GM21447 (cell line): ENCODE measurements at regions not wholly inside any gene's neighbourhood (a gene's known extent, or its start where the extent isn't known, plus 50 kb on each side); places are given as distances from the start of the nearest gene placed in this dataset.
"Not testable (repeated sequence)": the region's sequence is repeated elsewhere in the genome, so short reads cannot be mapped to it uniquely, and the experiment has no call there.

ENCODE experiments used
- ATAC-seq: cut with Tn5 transposase; IDR thresholded peaks from one replicate; pipeline ENCODE4 v1.9.1; 2021; ENCODE audit not compliant: unreplicated experiment

DNA sequence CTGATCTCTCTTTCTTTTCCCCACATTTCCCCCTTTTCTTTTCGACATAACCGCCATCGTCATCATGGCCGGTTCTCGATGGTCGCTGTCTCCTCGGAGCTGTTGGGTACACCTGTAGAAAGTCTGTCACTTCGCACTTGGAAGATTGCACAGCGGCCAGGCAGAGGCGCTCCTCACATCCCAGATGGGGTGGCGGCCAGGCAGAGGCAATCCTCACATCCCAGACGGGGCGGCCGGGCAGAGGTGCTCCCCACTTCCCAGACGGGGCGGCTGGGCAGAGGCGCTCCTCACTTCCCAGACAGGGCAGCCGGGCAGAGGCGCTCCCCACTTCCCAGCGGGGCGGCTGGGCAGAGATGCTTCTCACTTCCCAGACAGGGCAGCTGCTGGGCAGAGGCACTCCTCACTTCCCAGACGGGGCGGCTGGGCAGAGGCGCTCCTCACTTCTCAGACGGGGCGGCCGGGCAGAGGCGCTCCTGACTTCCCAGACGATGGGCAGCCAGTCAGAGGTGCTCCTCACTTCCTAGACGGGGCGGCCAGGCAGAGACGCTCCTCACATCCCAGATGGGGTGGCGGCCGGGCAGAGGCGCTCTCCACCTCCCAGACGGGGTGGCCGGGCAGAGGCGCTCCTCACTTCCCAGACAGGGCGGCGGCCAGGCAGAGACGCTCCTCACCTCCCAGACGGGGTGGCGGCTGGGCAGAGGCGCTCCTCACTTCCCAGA is 110.7 kb downstream of the C5orf15 start:
- ATAC-seq = not testable (repeated sequence)

DNA sequence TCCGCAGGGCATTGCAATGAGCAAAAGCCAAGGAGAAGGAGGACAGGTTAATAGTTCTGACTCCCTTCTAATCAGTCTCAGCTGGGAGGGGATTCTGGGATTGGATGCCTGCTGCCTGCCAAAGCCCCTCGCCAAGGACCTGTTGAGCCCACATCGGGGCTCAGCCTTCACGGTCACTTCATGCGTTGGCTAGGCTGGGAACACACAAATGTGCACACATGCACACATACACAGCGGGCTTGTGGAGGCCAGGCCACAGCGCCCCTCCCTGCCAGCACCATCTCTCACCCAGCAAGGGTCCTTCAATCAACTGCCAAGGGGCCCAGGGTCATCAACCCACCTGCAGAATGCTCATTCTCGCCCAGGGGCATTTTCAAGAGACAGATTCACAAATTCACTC is 113.9 kb downstream of the C5orf15 start:
- ATAC-seq = no peak

DNA sequence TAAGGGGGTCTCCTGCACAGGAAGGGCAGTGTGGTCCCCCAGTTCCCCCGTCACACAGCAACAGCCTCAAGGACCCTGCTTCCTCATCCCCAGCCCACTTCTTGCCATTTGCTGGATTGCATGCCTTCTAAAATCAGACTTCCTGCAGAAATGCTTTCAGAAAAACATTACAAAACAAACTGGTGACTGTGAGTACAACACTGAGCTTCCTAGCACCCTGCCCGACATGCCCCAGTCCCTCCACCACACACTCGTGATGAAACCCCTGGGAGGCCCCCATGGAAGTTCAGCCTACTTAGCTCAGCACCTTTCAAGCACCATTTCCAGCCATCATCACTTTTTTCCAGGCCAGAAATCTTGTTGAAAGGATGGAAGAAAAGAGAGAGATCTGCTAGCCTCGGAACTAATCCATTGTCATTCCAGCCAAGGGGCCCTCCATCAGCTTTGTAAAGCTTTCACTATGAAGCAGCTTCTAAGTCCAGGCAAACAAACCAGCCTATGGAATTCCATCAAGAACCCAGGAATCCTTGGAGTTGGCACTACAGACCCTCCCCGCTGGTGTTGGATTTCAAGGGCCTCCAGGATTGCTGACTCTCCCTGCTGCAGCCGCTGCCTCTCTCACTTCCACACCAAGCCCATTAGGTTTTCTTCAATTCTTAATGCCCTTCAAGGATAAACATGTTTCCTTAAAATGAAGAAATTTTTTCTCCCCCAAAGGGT is 114.6 kb downstream of the C5orf15 start:
- ATAC-seq = no peak

DNA sequence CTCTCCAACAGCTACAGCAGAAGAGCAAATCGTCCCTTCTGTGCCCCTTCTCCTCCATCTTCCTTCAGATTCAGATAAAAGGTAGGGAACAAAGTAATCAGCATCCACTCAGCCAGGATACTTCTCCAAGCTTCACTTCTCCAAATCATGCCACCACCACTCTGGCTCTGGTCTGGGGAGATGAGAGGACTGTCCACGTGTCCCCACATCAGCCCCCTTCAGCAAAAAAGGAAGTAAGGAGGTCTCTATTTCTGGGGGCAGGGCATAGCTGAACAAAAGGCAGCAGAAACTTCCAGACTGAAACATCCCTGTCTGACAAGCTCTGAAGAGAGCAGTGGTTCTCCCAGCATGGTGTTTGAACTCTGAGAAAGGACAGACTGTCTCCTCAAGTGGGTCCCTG is 116.9 kb downstream of the C5orf15 start:
- no peak for ATAC-seq

DNA sequence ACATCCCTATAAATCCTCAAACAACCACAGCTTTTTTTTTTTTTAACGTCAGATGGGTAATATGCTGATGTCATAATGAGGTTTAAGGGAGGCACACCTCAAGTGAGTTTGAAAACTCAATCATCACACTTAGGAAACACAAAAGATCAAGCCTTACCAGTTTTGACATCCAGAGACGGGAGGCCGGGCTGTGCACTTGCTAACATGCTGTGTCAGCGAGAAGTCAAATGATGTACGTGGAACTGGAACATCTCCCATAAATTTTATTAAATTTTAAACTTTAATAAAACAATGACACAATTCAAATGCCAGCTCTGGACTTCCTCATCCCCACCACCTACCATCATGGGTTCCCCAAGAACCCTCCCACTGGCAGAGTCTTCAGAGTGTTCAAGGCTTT is 117.6 kb downstream of the C5orf15 start:
- ATAC-seq = no peak

DNA sequence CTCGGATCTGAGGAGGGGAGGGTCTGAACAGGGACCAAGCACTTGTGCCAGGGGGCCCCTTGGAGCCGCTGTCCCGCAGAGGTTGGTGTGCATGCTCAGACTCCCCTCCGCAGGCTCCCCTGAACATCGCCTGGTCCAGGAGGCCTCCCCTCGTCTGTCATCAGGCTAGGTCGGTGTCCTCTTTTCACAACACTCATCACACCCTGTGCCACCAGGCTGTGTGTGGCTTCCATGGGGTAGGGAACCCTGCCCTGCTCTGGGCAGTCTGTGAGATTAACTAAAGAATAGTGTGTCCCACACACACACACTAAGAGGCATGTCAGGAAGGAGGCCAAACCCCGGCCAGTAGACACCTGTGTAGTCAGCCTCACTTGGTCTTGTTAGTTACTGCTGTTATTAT is 119.3 kb downstream of the C5orf15 start:
- no peak for ATAC-seq

DNA sequence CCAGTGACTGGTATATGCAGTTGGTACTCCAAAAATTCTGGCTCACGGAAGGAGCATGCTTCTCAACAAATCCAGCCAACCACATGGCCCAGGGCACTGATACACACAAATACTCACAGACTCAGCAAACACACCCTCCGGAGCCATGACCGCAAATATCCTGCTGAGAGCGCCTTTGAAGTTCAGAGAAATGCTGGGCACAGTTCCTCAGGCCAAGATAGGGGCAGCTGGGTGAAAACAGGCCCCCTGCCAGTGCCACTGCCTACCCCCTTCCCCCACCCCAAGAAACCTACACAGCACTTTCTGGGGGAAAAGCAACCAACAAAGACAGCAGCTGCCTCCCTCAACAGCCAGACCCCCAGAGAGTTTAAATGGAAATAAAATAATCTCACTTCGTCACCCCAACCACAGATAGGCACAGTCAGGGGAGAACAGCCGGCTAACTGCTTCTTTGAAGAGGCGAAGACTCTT is 120.0 kb downstream of the C5orf15 start:
- ATAC-seq = no peak

DNA sequence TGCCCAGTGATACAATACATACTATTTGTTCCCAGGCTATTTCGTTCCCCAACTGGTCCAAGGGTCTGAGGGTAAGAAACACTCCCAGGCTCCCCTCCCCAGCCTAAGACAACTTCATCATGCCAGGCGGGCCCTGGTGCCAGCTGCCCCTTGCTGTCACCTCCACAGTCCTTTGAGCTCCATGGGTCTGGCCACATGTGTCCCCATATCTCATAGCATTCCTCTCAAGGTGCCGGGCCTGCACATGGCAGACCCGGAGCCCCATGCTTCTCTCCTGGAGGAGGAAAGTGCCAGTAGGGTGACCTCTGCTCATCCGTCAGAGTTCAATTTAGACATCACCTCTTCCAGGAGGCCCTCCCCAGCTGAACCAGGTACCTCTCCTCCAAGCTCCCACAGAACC is 120.5 kb downstream of the C5orf15 start:
- ATAC-seq = no peak

DNA sequence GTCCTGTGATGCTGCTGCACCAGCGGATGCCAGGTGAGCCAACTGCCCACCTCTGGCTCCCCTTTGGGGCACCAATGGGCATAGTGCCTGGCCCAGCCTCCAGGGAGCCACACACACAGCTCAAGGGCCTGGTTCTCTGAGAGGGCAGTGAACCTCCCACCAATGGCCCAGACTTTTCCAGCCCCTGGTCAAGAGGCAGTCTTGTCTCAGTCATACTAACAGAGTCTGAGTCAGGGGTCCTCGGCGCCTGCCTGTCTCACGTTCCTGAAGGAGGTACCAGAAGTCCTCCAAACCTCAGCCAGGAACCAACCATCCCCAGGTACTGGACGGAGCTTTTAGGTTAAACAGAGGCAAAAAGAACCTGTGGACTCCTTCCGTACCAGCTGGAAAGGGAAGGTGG is 121.1 kb downstream of the C5orf15 start:
- ATAC-seq = no peak

DNA sequence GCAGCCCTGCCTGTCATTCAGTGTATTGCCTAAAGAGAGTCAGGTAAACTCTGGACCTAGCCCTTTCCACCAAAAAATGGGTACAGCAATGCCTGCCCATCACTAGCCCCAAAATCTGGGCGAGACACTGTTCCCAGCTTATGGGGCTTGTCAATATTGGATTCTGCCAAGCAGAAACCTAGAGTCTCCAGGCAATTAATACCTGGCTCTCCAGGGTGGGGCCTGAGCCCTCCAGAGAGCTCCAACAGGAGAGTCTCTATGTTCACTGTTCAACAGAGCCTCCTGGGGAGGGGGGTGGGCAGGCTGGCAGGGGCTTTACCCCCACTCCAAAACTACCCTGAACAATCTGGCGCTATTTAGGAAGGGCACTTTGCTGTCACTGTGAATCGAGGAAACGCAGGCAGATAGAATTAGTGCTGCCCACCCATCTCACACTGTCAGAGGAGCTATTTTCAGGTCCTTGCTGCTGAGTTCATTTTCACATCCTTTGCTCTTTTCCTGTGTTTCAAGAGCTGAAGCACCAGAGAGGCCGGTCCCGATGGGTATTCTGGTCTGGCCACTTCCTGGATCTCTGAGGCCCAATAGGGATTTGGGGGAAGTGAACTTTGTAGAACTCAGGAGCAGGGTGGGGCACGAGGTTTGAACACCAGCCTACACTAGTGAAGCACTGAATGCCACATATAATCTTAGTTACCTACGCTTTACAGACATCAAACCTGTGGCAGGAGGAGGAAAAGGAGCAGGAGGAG is 121.8 kb downstream of the C5orf15 start:
- no peak for ATAC-seq

DNA sequence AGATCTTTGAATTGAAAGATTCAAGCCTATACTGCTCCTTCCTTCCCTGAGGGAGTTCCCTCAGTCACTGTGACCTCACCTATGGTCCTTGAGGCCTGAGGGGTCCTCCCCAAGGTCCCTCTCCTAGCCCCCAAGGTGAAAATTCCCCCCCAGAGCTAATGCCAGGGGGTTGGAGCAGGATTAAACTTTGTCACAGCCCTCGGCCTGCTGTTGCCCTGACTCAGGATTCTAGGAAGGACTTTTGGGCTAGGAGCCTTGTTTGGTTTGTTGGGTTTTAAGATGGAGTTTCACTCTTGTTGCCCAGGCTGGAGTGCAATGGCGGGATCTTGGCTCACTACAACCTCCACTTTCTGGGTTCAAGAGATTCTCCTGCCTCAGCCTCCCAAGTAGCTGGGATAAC is 123.2 kb downstream of the C5orf15 start:
- ATAC-seq = no peak

DNA sequence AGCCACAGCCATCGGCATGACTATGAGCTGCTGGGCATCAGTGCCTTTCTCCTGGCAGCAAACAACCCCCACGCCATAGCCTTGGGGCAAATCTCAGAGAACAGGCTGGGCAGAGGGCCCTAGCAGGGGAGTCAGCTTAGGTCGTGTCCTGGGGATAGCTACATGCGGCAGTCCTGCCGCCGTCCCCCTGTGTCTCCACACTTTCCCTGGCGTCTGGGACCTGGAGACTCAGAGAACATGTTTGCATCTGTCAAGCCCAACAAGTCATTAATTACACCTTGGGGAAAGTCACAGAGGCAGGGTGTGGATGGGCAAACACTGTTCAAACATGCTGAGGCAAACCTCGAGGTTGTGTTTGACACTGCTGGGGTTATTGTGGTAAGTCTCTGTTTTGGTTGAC is 123.6 kb downstream of the C5orf15 start:
- no peak for ATAC-seq

DNA sequence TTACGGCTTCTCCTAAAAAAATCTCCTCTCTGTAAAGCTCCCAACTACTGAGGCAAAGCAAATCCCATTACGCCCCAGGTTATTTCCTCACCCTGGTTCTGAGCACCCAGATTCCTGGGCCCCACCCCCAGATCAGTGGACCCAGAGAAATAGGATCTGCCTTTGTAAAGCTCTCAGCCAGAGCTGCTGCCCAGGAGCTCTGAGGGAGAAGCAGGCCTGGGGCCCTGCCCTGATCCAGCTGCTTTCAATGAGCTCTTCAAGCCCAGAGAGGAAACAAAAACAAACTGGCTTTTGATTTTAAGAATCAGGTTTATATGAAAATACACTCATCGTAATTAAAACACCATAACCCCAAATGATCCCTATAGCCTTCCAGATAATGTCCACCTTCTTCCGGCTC is 124.5 kb downstream of the C5orf15 start:
- no peak for ATAC-seq

DNA sequence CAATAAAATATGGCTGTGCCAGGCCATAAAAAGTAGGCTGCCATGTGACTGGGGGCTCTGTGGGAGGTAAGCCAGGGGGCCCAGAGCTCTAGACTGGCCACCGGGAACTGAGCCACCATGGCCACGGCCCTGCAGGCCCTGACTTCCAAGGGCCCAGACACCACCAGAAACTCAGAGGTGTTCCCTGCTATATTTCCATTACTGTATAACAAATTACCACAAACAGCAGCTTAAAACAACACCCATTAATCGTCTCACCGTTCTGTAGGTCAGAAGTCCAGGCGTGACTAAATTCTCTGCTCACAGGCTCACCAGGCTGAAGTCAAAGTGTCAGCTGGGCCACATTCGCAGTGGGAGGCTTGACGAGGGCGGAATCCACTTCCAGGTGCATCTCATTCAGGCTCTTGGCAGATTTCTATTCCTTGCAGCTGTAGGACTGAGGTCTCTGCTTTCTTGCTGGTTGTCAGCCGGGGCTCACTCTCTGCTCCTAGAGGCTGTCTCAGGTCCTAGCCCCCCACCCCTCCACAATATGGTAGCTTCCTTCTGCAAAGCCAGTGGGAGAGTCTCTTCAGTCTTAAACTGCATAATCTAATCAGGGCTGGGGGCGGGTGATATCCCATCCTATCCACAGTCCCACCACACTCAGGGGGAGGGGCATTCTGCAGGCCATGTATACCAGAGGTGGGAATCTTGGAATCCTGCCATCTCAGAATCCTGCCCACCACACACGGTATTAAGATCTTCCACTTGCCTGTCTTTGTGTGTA is 125.4 kb downstream of the C5orf15 start:
- no peak for ATAC-seq

DNA sequence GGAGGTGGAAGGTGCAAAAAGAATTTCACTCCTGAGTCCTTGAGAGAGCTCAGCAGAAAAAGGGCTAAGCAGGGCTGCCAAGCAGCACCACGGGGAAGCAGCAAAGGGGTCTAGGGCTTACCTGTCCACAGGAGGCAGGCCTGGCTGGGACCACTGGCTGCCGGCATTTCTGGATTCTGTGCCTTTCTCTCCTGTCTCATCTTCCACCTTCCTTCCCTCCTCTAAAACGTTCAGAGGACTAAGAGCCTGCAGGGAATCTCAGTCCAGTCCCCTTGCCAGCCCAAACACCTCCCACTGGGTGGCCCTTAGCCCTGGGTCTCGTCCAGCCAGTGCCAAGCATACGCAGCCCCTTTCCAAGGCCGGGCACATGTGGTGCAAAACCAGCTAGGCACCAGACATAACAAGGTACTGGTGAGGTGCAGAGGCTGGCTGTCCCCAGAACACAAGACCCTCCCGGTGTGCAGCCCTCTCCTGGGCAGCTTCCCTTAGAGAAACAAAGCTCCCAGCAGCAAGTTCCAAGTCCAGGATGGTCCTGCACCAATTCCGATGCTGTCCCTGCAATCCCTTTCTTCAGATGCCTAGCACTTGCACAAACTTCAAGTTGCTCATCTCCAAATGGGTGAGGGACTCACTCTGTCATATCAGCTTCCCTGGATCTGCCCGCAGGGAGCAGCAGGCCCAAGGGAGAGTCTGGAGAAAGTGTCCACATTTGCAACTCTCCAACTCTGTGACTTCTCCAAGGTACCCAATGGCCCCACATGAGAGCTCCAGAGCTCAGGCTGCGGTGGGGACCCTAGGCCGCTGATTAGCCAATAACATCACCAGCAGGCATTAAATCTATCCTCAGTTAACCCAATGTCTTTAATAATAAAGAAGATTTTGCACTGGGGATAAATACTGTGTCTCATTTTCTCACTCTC is 126.3 kb downstream of the C5orf15 start:
- ATAC-seq = no peak

DNA sequence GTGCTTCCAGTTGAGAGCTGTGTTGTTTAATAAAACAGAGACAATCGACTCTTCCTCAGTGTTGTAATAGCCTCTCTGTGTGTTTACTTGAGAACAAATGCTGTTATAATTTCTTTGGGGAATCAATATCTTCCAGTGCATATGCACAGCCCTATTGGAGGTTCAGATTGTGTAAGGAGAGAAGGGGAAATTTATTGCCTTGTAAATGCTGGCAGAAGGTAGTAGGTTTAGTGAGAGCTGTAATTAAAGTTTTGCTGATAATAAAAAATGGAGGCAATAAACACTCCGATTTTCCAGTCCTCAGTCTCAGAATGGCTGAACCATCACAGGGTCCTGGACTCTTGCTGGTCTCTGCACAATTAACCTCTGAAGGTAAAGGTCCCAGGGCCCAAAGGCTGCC is 128.3 kb downstream of the C5orf15 start:
- no peak for ATAC-seq

DNA sequence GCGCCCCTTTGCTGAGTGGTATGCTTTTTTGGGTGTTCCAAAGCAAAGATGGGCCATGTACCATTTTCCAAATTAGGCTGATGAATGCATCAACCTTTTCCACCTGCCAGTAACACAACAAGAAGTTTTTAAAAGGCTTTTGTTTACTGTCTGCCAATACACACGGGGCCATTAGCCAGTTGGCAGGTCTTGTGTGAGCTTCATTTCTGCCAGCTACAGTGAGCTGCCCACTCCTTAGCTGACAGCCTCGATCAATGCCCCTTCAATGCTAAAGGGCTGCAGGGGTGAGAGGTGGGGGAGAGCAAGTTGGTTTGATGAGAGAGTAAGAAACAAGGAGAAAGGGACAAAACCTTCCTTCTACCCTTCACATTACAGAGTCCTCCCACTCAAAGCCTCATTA is 128.7 kb downstream of the C5orf15 start:
- no peak for ATAC-seq

DNA sequence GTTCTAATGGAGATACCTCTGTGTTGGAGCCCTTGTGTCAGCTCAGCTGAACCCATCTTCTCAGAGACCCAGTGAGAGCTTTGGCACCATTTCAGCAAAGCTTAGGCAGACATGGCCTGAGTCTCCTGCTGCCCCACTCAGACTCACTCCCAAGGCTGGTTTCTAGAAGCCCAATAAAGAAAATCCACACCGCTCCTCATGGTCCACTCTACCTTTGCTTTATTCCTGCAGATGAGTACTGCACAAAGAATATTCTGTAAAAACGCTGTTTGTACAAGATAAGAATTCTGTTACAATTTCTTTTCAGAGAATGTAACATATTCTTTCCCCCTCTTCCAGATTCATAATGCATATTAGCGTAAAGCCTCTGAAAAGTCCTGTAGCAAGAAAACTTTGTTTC is 129.3 kb downstream of the C5orf15 start:
- ATAC-seq = no peak

DNA sequence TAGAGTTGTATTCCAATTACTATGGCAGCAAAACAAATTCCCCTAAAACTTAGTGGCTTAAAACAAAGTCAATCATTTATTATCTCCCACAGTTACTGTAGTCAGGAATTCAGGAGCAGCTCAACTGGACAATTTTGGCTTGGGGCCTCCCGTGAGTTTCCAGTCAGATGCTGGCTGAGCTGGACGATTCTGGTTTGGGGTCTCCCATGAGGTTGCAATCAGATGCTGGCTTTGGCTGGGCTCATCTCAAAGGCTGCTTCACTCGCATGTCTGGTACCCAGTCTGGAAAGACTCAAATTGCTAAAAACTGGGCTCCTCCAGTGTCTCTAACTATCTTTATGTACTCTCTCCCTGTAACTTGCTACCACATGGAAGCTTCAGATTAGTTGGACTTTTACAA is 130.1 kb downstream of the C5orf15 start:
- no peak for ATAC-seq
